ENCODE measurements at regions not wholly inside any gene's neighbourhood (a gene's known extent, or its start where the extent isn't known, plus 50 kb on each side); places are given as distances from the start of the nearest gene placed in this dataset.

GRCh38 chr12:31869972-31870371, 89.2 kb upstream of the RESF1 start (continued):
- TF ChIP-seq MGA (IDR thresholded peaks at IDR 0.05) (no peak), PHF21A (IDR thresholded peaks at IDR 0.05; ENCODE audit: borderline replicate concordance, low read depth) (no peak), RBM14 (IDR thresholded peaks at IDR 0.05; ENCODE audit: borderline replicate concordance, insufficient read depth, low read depth, low read length) (no peak), PRMT5 (CRISPR knock-in tag; IDR thresholded peaks at IDR 0.05) (no peak), ATF2 (CRISPR knock-in tag; IDR thresholded peaks at IDR 0.05) (no peak), GTF2F1 (IDR thresholded peaks at IDR 0.05; ENCODE audit: low read depth, low read length) (no peak), ZNF76 (CRISPR knock-in tag; IDR thresholded peaks at IDR 0.05; ENCODE audit: borderline replicate concordance) (no peak)

All from K562 (cell line).